ENCODE measurements at regions not wholly inside any gene's neighbourhood (a gene's known extent, or its start where the extent isn't known, plus 50 kb on each side); places are given as distances from the start of the nearest gene placed in this dataset.

DNA sequence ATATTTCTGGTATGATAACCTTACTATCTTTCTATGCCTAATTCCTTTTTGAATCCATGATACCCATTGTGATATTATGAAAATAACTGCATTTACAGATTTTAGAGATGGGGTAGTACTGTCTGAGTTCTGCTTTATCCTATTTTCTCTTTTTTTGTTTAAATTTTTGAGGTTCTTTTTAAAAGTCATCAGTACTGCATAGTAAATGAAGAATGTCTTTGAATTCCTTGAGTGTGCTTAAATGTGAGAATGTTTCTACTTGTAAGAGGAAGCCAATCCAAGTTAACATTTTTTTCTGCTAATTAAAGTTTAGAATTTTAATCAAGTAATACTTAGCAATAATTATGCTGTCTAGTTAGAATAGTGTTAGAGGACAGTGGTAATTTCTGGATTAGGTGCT is 474.6 kb downstream of the PCNX1 start:
- ChIA-PET POLR2A (ENCODE audit: partially characterized antibody) (no interaction called here), CTCF (ENCODE audit: partially characterized antibody) (no interaction called here)
- intact Hi-C loops (cut with micrococcal nuclease) = no loop called here
- Histone ChIP-seq H3K27ac (ENCODE audit: low read depth, low read length) (no peak overlapping the region), H3K4me3 (ENCODE audit: low read length in 2 of 2) (no peak overlapping the region), H3K4me1 (ENCODE audit: insufficient read depth, low read length) (peaks cover 9% of the 10 kb centered on the region), H3K9me3 (ENCODE audit: control insufficient read depth in 1 of 2, low read length in 2 of 2) (no peaks in the 10 kb centered on the region), H3K27me3 (ENCODE audit: insufficient read depth, low read length) (no peaks in the 10 kb centered on the region), H3K36me3 (ENCODE audit: insufficient read depth, low read length) (no peaks in the 10 kb centered on the region)
- Mint-ChIP-seq H3K9me3 (peaks cover 0 to 9% (median 6%) of the 10 kb centered on the region in 8 donors), H3K4me1 (peaks cover 20 to 40% (median 33%) of the 10 kb centered on the region in 4 donors), H3K27ac (peak overlapping the region in 1 of 7 donors; percentile 18), H3K27me3 (no peaks in the 10 kb centered on the region), H3K4me3 (no peak overlapping the region), H3K36me3 (peaks cover 12 to 29% of the 10 kb centered on the region in 2 donors)
- DNase-seq = no peak

DNA sequence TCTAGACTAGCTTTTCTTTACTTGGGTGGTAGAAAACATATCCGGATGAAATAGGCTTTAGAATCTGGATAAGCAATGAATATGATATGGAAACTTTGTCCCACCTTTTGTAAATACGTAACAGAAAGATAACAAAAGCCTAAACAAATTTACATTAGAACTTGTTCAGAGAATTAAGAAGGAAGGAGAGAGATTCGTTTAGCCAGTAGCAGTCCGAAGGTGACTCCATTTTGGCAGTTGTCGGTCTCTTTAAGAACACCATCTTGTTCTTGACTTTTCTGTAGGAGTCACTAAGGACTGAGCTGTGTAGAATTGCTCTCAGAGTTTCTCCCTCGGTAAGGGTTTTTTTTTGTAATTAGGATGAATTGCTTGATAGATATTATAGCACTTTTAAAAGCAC is 475.1 kb downstream of the PCNX1 start:
- Mint-ChIP-seq H3K27ac (peak overlapping the region in 1 of 7 donors; percentile 18), H3K27me3 (no peaks in the 10 kb centered on the region), H3K9me3 (peaks cover 0 to 9% (median 5%) of the 10 kb centered on the region in 8 donors), H3K36me3 (peaks cover 12 to 29% of the 10 kb centered on the region in 2 donors), H3K4me1 (peaks cover 20 to 40% (median 33%) of the 10 kb centered on the region in 4 donors), H3K4me3 (no peak overlapping the region)
- DNase-seq = no peak
- intact Hi-C loops (cut with micrococcal nuclease) = no loop called here
- Histone ChIP-seq H3K27ac (ENCODE audit: low read depth, low read length) (no peak overlapping the region), H3K4me3 (ENCODE audit: low read length in 2 of 2) (no peak overlapping the region), H3K27me3 (ENCODE audit: insufficient read depth, low read length) (no peaks in the 10 kb centered on the region), H3K36me3 (ENCODE audit: insufficient read depth, low read length) (no peaks in the 10 kb centered on the region), H3K4me1 (ENCODE audit: insufficient read depth, low read length) (peaks cover 9% of the 10 kb centered on the region), H3K9me3 (ENCODE audit: control insufficient read depth in 1 of 2, low read length in 2 of 2) (no peaks in the 10 kb centered on the region)
- POLR2A ChIA-PET (ENCODE audit: partially characterized antibody) = no interaction called here
- CTCF ChIA-PET (ENCODE audit: partially characterized antibody) = no interaction called here

DNA sequence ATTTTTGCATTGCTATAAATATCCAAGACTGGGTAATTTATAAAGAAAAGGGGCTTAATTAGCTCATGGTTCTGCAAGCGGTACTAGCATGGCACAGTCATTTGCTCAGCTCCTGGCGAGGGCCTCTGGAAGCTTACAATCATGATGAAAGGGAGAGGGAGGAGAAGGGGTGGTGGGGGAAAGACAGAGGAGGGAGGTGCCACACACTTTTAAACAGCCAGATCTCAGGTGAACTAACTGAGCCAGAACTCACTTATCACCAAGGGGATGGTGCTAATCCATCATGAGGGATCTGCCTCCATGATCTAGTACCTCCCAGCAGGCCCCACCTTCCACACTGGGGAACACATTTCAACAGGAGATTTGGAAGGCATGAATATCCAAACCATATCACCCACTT is 476.3 kb downstream of the PCNX1 start:
- H3K27me3 ChIP-seq (ENCODE audit: insufficient read depth, low read length) = no peaks in the 10 kb centered on the region
- no peak overlapping the region for H3K27ac ChIP-seq (ENCODE audit: low read depth, low read length)
- Mint-ChIP-seq H3K4me3 (no peak overlapping the region), H3K27ac (no peak overlapping the region), H3K36me3 (peaks cover 7 to 20% of the 10 kb centered on the region in 2 donors), H3K4me1 (peaks cover 14 to 31% (median 25%) of the 10 kb centered on the region in 4 donors), H3K27me3 (no peaks in the 10 kb centered on the region), H3K9me3 (peaks cover 0 to 1% (median 0%) of the 10 kb centered on the region in 8 donors)
- POLR2A ChIA-PET (ENCODE audit: partially characterized antibody) = no interaction called here
- H3K9me3 ChIP-seq (ENCODE audit: control insufficient read depth in 1 of 2, low read length in 2 of 2) = no peaks in the 10 kb centered on the region
- intact Hi-C loops (cut with micrococcal nuclease) = no loop called here
- H3K36me3 ChIP-seq (ENCODE audit: insufficient read depth, low read length) = no peaks in the 10 kb centered on the region
- no peak overlapping the region for H3K4me3 ChIP-seq (ENCODE audit: low read length in 2 of 2)
- no peak for DNase-seq
- peaks cover 1% of the 10 kb centered on the region for H3K4me1 ChIP-seq (ENCODE audit: insufficient read depth, low read length)
- CTCF ChIA-PET (ENCODE audit: partially characterized antibody) = no interaction called here

DNA sequence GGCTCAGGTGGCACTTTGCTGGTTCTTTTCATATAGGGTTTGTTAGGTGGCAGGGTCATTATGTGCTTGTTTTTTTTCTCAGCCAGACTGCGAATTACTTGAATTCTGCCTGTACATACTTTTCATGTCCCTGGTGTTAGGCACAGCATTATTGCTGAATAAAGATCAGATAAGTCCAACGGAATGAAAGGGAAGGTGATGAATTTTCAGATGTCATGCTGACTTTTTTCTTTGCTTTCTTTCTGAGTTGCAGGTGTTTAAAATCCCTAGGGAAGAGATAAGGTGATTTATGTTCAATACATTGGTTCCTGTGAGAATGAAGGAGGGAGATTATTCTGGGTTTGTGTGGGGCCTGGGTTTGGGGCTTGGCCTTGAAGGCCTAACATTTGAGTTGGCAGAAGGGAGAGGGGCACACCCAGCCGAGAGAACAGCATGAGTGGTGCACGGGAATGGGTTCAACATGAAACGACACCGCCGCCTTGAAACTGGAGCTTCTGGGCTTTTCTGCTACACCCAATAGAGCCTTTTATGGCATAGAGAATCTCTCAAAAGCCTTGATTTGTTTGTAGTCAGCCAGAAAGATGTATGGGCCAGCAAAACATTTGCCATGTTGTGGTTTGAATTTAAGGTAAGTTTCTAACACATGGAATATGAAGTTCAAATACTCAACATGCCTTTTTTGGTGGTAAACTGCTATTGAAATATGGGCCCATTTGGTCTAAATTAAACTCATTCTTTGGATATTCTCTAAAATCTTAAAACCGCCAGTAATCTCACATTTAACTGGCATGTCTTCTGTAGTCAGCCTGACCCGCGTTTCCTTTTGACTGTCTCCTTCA is 477.0 kb downstream of the PCNX1 start:
- peaks cover 7 to 15% of the 10 kb centered on the region in 2 donors for H3K36me3 Mint-ChIP-seq
- Histone ChIP-seq H3K27me3 (ENCODE audit: insufficient read depth, low read length) (no peaks in the 10 kb centered on the region), H3K4me1 (ENCODE audit: insufficient read depth, low read length) (no peaks in the 10 kb centered on the region), H3K9me3 (ENCODE audit: control insufficient read depth in 1 of 2, low read length in 2 of 2) (no peaks in the 10 kb centered on the region), H3K36me3 (ENCODE audit: insufficient read depth, low read length) (no peaks in the 10 kb centered on the region), H3K4me3 (ENCODE audit: low read length in 2 of 2) (no peak overlapping the region), H3K27ac (ENCODE audit: low read depth, low read length) (no peak overlapping the region)
- no peaks in the 10 kb centered on the region for H3K27me3 Mint-ChIP-seq
- ChIA-PET POLR2A (ENCODE audit: partially characterized antibody) (no interaction called here), CTCF (ENCODE audit: partially characterized antibody) (no interaction called here)
- intact Hi-C loops (cut with micrococcal nuclease) = no loop called here
- peak overlapping the region in 3 of 7 donors; percentile 30 to 82 (median 62) for H3K27ac Mint-ChIP-seq
- H3K9me3 Mint-ChIP-seq = no peaks in the 10 kb centered on the region
- peaks cover 12 to 31% (median 25%) of the 10 kb centered on the region in 4 donors for H3K4me1 Mint-ChIP-seq
- DNase-seq = no peak
- peak overlapping the region in 1 of 8 donors; percentile 54 for H3K4me3 Mint-ChIP-seq

DNA sequence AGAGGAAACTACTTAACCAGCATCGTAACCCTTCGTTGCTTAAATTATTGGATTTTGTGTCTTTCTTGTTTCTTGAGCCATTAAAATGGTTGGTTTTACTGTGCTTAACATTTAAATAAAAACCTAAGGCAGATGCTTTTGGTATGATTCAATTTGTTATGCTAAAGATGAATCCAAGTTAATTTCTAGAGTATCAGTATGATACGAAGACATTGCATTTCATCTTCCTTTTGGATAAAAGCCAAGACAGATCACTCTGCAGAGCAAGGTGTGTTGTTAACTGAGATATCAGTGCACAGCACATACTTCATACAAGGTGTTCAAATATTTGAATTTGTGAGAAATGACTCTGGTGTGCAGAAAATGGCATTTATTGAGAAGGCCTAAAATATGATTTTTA is 480.5 kb downstream of the PCNX1 start:
- Histone ChIP-seq H3K4me1 (ENCODE audit: insufficient read depth, low read length) (no peaks in the 10 kb centered on the region), H3K4me3 (ENCODE audit: low read length in 2 of 2) (no peak overlapping the region), H3K36me3 (ENCODE audit: insufficient read depth, low read length) (no peaks in the 10 kb centered on the region), H3K9me3 (ENCODE audit: control insufficient read depth in 1 of 2, low read length in 2 of 2) (no peaks in the 10 kb centered on the region), H3K27ac (ENCODE audit: low read depth, low read length) (no peak overlapping the region), H3K27me3 (ENCODE audit: insufficient read depth, low read length) (no peaks in the 10 kb centered on the region)
- ChIA-PET POLR2A (ENCODE audit: partially characterized antibody) (no interaction called here), CTCF (ENCODE audit: partially characterized antibody) (interaction anchor here (0.9 kb wide), 1 partner anchor 365 kb away, joined by 3 read pairs; no protein-coding TSS in a partner anchor)
- Mint-ChIP-seq H3K4me1 (peaks cover 14 to 31% (median 20%) of the 10 kb centered on the region in 4 donors), H3K27me3 (no peaks in the 10 kb centered on the region), H3K27ac (peak overlapping the region in 1 of 7 donors; percentile 40), H3K4me3 (no peak overlapping the region), H3K9me3 (no peaks in the 10 kb centered on the region), H3K36me3 (peaks cover 9 to 11% of the 10 kb centered on the region in 2 donors)
- intact Hi-C loops (cut with micrococcal nuclease) = no loop called here
- DNase-seq = no peak

DNA sequence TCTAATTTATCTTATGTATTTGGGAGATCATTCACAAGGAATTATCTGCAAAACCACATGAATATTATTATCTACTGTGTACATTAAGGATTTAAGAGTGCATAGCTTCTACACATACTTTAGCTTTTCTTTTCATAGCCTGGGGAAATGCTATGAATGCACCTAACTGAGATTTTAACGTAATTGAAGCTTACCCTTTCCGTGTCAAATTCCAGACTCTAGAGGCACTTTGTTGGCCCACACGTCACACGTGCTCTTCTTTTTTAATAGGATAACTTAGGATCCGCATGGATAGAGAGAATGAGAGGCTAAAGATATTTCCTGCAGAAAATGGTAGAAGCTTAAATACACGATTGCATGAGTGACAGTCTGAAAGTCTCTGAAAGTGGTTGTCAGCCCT is 481.1 kb downstream of the PCNX1 start:
- Histone ChIP-seq H3K36me3 (ENCODE audit: insufficient read depth, low read length) (no peaks in the 10 kb centered on the region), H3K9me3 (ENCODE audit: control insufficient read depth in 1 of 2, low read length in 2 of 2) (no peaks in the 10 kb centered on the region), H3K27ac (ENCODE audit: low read depth, low read length) (no peak overlapping the region), H3K4me1 (ENCODE audit: insufficient read depth, low read length) (no peaks in the 10 kb centered on the region), H3K4me3 (ENCODE audit: low read length in 2 of 2) (no peak overlapping the region), H3K27me3 (ENCODE audit: insufficient read depth, low read length) (no peaks in the 10 kb centered on the region)
- no peak for DNase-seq
- Mint-ChIP-seq H3K27me3 (no peaks in the 10 kb centered on the region), H3K27ac (no peak overlapping the region), H3K4me3 (no peak overlapping the region), H3K9me3 (no peaks in the 10 kb centered on the region), H3K36me3 (peaks cover 9 to 11% of the 10 kb centered on the region in 2 donors), H3K4me1 (peaks cover 15 to 27% (median 18%) of the 10 kb centered on the region in 4 donors)
- POLR2A ChIA-PET (ENCODE audit: partially characterized antibody) = no interaction called here
- CTCF ChIA-PET (ENCODE audit: partially characterized antibody) = interaction anchor here (0.9 kb wide), 1 partner anchor 365 kb away, joined by 3 read pairs; no protein-coding TSS in a partner anchor
- intact Hi-C loops (cut with micrococcal nuclease) = no loop called here

DNA sequence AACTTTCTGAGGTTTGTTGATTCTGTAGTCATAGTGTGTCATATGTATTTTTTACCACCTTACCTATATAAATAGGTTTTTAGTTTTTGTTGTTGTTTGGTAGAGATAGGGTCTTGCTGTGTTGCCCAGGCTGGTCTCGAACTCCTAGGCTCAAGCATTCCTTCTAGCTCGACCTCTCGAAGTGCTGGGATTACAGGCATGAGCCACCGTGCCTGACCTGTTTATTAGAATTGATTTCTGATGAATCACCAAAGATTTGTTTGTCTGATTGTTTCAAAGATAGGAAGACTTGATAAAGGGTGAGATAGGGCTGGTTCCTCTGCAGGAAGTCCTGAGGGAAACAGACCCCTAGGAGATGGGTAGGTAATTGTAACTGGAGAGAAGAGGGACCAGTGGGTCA is 481.6 kb downstream of the PCNX1 start:
- H3K9me3 Mint-ChIP-seq = no peaks in the 10 kb centered on the region
- POLR2A ChIA-PET (ENCODE audit: partially characterized antibody) = no interaction called here
- Histone ChIP-seq H3K9me3 (ENCODE audit: control insufficient read depth in 1 of 2, low read length in 2 of 2) (no peaks in the 10 kb centered on the region), H3K4me3 (ENCODE audit: low read length in 2 of 2) (no peak overlapping the region), H3K27me3 (ENCODE audit: insufficient read depth, low read length) (no peaks in the 10 kb centered on the region), H3K36me3 (ENCODE audit: insufficient read depth, low read length) (no peaks in the 10 kb centered on the region), H3K4me1 (ENCODE audit: insufficient read depth, low read length) (no peaks in the 10 kb centered on the region), H3K27ac (ENCODE audit: low read depth, low read length) (no peak overlapping the region)
- DNase-seq = no peak
- peaks cover 13 to 25% (median 18%) of the 10 kb centered on the region in 4 donors for H3K4me1 Mint-ChIP-seq
- H3K4me3 Mint-ChIP-seq = no peak overlapping the region
- intact Hi-C loops (cut with micrococcal nuclease) = no loop called here
- H3K27ac Mint-ChIP-seq = peak overlapping the region in 1 of 7 donors; percentile 67
- CTCF ChIA-PET (ENCODE audit: partially characterized antibody) = interaction anchor here (0.9 kb wide), 1 partner anchor 364 kb away, joined by 3 read pairs; no protein-coding TSS in a partner anchor
- peaks cover 8 to 11% of the 10 kb centered on the region in 2 donors for H3K36me3 Mint-ChIP-seq
- H3K27me3 Mint-ChIP-seq = no peaks in the 10 kb centered on the region

All from CD4-positive, alpha-beta memory T cell (primary cell).